EL (cell line): ENCODE measurements at regions not wholly inside any gene's neighbourhood (a gene's known extent, or its start where the extent isn't known, plus 50 kb on each side); places are given as distances from the start of the nearest gene placed in this dataset.
"Not testable (repeated sequence)": the region's sequence is repeated elsewhere in the genome, so short reads cannot be mapped to it uniquely, and the experiment has no call there.

Experiments
- DNase-seq: peaks from one replicate; pipeline ENCODE4 v3.0.0-alpha.2; 2016

DNA sequence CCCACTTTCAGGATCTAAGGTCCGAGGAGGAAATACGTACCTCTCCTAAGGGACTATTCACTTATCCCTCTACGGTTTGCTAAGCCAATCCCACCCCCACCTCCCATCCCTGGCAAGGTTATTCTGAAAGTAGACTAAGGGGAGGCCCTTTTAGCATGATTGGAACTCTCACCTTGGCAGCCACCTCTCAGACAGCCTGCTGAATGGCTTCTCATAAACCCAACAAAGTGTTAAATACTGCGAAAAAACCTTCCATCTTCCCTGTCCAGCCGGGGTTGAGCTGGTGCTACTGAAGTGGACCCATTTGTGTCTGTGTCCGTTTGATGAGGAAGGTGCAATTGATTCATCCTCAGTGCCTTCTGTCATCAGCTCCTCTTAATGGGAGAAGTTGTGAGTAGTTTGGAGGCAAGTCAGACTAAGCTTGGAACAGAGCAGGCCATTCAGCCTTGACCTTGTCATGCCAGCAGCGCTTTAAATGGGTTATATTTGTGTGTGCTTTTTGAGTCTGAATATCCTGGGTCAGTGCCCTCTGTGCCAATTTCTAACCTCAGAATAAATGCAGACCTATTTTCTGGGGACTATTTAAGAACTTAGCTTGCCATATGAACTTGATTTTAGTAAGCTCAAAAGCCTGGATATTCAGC is 476.3 kb upstream of the ZNF608 start:
- DNase-seq, result no peak

DNA sequence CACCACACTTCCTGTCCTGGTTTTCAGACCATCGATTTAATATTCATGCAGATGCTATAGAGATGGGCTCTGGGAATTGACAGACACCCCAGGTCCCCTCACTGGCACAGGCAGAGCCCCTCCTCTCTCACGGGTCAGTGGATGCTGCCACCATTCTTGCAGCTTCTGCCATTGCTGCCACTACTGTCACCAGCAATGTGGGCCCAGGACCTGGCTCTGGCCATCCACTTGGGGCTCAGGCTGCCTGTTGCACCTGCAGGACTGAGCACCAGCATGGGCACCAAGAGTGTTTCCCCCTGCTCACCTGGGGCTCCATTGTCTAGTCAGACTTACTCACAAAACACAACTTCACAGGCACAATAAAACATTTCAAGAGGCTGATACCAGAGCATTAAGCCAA is 479.0 kb upstream of the ZNF608 start:
- DNase-seq, result no peak

DNA sequence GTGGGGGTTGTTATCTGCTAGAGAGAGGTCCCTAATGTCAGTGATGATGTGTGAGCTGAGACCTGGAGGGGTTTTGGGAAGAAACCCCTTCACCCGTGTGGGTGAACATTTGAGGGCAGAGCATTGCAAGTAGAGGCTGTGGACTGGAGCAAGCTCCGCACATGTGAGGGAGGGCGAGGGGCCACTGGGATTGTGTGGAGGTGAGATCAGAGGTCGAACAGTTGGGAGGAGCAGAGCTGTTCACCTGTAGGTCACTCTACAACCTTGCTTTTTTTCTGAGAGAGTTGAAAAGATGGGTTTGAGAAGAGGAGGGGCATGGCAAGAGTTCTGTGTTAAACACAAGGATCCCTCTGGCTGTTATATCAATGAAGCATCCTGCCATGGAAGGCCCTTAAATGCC is 480.4 kb upstream of the ZNF608 start:
- DNase-seq, result no peak

DNA sequence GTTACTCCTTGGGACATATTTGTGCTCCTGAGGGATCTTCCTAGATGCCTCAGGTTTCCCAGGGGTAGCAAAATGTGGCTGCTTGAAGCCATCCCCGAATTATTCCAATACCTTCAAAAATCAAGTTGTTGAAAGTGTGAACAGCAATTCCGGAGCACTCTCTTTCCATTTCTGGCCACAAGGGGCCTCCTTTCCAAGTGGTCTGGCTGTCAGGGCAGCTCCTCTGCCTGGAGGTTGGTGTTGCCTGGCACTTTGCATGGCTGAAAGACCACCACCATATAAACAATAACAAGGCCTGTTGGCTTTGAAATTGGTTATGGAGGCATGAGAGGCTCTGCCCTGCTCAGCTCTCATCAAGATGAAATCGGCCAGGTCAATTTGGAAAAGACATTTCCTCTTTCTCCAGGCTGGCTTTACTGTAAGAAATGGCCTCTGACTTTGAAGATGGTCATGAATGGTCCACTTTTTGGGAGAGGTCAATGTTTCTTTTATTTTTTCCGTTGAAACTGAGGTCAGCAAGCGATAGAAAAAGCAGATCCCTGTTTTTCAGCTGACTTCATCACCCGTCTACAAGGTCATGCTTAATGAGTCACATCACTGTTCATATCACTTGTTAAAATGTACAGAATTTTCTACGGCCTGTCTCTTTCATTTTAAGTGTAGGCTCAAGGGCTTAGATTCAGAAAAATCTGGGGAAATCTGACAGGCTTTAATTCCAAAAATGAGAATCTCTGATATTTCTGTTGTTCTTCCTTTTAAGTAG is 481.1 kb upstream of the ZNF608 start:
- peak; percentile 16 for DNase-seq

DNA sequence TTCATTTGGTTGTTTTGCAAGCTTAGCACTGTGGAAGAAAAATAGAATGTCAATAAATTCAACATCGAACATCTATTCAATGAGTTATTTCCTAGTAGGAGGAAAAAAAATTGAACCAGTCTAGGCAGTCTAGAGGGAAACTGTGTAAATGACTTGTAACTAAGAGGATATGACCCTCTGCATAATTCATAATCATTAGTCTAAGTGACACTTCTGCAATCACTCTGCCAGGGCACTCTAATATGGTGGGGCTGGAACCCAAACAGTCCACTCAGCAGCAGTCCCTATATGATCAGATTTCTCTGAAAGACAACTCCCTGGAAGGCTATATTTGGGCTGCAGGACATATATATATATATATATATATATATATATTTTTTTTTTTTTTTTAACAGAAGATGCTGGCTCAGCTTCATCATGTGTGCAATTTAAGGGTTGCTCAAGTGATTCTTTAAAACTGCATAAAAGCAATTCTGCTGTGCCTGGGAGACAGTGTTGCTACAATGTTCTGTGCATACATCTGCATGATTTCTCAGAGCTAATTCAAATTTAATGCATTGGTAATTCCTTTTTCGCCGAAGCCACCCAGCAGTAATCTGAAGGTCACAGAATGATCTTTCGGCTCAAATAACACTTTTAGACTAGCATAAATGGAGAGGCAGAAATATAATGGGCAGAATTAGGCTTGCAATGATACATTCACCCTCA is 482.1 kb upstream of the ZNF608 start:
- DNase-seq, result no peak

DNA sequence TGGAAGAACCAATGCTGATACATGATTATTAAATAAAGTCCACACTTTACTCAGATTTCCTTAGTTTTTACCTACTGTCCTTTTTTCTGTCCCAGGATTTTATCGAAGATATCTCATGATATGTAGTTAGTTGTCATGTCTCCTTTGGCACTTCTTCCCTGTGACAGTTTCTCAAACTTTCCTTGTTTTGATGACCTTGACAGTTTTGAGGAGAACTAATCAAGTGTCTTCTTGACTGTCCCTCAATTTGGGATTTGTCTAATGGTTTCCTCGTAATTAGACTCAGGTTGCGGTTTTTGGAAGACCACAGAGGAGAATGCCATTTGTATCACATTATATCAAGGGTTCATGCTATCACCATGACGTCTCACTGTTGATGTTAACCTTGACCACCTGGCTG is 483.1 kb upstream of the ZNF608 start:
- DNase-seq, result no peak

DNA sequence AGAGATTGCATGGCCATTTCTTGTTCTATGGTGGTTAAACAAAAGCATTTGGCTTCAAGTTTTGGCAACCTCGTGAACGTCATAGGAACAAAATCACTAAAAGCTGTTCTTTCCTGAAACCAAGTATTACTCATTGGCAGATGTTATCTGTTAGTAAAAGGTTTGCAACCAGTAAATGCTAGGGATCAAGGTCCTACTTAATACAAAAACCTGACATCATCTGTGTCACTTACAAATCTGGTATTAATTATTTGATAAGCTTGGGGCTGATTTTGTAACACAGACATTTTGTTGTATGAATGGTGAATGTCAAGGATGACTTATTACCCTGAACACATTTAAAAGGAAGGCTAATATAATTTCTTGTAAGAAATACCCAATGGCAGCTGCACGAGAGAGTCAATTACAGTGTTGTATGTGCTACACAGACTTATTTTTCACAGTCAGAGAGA is 486.4 kb upstream of the ZNF608 start:
- DNase-seq, result peak; percentile 64

DNA sequence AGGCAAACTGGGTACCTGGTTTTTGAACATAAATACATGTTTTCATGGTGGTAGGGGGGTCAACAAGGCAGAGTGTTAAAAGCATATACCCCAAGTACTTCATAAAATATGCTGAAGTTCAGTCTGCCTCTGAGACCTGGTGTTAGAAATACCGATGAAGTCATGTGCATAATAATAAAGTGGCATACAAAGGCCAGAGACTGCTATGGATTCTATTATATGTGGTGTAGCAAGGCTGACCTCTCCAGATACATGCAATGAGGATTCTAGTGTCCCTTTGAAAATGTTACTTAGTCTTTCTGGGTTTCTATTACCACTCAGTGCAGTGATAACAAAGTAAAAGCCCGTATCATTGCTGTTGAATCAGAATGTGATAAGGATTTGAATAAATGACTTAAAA is 487.5 kb upstream of the ZNF608 start:
- no peak for DNase-seq

DNA sequence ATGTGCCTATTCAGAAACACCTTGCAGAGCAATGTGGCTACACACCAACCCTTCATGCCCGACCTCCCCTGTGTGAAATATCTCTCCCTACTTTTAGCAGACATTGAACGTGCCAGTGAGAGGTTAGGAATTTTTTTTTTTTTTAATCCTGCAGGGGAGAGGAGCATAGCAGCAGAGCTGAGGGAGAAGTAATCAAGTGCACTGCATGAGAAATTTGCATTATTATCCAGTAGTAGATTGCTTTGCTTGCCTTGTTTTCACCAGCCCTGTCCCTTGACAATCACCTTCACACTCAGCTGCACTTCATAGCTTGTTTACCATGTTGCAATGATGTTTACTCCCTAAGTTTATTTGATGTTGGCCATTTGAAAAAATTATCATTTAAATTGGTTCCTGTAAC is 489.6 kb upstream of the ZNF608 start:
- DNase-seq, result no peak

DNA sequence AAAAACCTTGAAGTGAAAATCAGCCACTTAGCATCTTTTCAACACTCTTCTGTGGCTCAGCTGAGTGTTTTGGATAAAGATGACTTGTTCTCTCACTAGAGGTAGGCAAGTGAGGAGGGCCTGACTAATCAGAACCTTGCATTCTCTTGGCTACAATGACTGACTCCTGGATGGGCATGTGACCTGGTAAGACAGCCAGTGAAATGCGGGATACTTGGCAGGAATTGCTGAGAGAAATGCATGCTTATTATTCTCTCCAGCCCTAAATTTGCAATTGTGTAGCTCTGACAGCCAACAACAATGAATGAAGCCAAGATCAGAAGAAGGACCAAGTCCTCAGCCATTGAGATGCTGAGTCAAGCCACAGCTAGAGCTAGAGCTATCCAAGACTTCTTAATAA is 490.5 kb upstream of the ZNF608 start:
- no peak for DNase-seq

DNA sequence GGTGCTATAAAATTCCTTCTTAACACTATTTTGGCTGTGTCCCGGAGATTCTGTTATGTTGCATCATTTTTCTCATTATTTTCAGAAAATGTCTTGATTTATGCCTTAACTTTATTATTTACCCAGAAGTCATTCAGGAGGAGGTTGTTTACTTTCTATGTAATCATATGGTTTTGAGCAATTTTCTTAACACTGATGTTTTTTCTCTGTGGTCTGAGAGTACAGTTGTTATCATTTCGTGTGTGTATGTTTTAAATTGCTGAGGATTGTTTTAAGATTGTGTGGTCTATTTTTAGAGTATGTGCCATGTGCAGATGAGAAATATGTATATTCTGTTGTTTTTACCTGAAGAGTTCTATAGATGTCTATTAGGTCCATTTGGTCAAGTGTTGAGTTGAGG is 498.1 kb upstream of the ZNF608 start:
- no peak for DNase-seq

DNA sequence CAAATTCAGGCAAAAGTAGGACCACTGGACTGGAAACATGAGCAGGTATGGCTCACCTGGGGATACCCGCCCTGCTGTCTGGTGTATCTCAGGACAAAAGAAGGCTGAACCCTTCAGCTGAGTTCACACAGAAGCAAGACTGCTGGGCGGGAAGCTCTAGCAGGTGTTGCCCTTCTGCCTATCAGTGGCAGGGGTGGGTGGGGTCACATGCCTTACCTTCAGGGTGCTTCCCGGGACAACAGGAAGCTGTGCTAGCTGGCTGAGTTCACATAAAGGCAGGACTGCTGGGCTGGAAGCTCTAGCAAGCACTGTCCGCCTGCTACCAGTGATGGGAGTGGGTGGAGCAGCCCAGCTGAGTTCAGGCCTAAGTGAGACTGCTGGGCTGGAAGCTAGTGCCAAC is 498.8 kb upstream of the ZNF608 start:
- no peak for DNase-seq

DNA sequence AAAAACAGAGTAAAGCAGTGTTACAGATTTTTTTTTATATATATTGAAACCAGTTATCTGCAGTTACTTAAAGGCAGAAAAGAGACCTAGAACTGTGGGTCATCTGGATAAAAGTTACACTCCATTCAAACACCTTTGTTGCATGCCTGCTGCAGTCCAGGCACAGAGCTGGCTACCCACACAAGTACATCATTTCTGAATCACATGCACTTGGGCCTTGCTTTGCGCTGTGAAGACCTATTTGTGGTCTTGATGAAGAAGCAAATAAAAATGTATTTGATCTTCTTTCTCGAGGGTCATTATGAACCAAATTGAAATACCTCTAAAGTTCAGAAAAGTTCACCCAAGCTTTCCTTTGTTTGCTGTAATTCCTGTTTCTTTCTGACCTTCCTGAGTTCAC is 503.0 kb upstream of the ZNF608 start:
- no peak for DNase-seq

DNA sequence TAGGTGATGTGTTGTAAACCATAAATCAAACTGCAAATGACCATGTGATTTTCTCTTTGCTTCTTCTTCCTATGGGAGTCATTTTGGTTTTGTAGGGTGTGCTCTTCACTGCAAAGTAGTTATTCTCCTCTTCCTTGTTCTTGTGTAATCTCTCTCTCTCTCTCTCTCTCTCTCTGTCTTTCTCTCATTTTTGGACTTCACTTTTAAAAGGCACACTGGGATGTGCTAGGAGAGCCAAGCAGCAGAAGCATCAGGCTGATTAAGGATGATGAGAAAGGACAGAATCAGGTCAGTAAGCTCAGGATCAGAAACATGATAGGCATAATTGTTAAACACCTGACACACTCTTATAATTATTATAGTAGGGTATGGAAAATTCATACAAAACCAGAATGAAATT is 505.3 kb upstream of the ZNF608 start:
- DNase-seq, result no peak

DNA sequence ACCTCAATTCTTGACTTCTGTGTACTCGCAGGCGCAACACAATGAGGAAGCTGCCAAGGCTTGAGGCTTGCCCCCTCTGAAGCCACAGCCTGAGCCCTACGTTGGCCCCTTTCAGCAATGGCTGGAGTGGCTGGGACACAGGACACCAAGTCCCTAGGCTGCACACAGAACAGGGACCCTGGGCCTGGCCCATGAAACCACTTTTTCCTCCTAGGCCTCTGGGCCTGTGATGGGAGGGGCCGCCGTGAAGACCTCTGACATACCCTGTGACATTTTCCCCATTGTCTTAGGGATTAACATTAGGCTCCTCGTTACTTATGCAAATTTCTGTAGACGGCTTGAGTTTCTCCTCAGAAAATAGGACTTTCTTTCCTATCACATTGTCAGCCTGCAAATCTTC is 507.2 kb upstream of the ZNF608 start:
- DNase-seq, result not testable (repeated sequence)

DNA sequence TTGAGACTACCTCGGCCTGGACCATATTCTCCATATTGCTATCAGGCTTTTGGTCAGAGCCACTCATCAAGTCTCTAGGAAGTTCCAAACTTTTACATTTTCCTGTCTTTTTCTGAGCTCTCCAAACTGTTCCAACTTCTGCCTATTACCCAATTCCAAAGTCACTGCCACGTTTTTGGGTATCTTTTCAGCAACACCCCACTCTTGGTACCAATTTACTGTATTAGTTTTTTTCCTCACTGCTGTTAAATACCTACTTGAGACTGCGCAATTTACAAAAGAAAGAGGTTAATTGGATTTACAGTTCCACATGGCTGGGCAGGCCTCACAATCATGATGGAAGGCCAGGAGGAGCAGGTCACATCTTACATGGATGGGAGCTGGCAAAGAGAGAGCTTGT is 507.8 kb upstream of the ZNF608 start:
- no peak for DNase-seq

DNA sequence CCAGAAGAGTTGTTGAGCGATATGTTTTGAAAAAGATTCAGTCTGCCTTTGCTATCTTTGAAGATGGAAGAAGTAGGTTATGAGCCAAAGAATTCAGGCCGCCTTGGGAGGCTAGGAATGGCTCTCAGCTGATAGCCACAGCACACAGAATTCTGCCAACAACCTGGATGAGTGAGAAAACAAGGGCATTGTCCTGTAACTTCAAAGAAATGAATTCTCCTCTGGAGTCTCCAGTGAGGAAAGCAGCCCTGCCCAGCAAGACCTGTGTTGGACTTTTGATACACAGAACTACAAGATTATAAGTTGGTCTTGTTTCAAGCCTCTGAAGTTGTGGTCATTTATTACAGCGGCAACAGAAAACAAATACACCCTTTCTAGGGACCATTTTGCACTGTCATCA is 509.9 kb upstream of the ZNF608 start:
- no peak for DNase-seq

DNA sequence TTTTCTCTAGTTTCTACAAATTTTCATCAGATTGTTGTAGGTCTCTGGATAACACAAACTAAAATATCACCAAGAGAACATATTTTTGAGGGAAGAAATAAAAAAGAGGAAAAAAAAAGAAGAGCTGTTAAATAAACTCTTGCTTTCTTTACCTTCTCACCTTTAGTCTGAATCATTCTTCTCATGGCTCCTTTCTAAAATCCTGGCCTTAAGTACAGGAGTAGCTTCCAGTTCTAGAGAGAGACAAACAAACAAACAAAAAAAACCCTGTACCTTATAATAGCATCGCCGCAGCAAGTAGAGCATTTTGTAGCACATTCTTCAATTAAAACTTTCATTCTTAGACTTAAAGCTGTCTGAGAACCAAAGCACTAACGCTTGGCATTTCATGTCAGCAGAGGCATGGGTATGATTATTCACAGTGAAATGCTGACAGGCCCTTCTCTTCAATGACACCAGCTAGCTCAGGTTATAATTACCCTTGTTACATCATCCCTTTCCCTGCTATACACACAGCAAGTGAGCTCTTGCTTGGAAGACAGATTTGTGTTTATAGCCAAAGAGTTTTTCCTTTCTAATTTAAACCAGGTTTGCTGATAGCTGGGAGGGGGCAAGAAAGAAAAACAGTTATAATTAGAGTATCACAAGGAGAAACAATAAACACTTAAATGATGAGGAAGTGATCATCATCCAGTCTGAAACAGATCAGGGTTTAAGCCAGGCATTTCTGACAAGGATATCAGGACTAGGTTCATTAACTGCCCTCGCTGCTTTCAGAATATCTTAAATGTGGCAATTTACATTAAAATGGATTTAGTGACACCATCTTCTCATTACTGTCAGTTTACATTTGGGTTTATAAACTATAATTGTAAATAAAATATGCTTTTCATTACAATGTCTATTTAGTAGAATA is 510.9 kb upstream of the ZNF608 start:
- DNase-seq, result no peak

DNA sequence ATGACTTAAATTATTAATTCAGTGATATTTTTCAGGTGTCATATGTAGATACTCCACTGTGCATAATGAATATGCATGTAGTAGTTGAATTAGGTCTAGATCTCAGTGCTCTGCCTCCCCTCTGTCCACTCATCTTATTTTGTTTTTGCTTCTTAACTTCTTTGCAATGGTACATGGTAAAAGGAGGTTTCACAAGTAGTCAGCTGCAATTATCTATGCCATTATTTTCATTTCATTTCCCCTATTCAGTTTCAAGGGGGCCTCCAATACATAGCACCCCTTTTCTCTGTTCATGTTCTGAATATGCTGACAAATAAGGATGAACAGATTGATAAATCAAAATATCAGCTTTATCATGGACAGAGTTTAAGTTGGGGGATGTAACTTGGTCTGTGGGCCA is 511.6 kb upstream of the ZNF608 start:
- DNase-seq, result no peak

DNA sequence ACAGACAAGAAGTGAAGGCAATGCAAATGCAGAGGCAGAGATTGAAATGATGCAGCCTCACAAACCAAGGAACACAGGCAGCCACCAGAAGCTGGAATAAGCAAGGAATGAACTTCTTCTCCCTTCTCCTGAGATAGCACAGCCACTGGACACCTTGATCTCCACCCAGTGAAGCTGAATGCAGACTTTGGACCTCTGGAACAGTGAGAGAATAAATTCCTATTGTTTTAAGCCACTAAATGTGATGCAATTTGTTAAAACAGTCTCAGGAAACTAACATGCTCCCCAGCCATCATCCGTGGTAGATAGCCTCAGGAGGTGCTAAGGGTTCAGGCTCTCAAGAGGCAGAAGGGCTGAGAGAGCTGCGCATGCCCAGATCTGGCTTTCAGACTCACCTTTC is 512.2 kb upstream of the ZNF608 start:
- no peak for DNase-seq

DNA sequence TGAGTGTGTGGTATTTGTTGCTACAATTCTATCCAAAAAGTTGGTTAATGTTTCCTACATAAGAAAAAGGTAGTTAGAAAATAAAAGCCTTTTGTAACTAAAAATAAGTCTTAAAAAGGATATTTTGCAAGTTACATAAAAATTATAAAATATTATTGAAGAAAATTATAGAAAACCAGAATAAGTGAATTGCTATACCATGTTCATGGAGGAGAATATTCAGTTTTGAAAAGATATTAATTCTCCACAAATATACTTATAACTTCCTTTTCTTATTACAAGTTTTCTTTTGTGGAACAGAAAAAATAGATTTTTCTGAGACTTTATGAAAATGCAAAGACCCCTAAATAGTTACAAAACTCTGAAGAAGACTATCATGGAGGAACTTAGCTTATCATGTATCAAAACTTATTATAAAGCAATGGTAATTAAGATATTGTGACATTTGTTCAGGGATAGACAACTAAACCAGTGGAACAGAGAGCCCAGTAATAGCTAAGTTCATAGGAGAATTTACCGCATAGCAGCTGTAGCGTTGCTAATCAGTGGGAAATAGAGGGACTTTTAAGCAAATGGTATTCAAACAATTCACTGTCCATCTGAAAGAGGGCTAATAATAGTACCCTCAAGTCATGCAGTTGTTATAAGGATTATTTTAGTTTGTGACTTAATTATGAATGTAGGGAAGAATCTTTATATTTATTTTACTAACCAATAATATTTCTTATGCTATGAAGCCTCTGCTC is 515.2 kb upstream of the ZNF608 start:
- no peak for DNase-seq

DNA sequence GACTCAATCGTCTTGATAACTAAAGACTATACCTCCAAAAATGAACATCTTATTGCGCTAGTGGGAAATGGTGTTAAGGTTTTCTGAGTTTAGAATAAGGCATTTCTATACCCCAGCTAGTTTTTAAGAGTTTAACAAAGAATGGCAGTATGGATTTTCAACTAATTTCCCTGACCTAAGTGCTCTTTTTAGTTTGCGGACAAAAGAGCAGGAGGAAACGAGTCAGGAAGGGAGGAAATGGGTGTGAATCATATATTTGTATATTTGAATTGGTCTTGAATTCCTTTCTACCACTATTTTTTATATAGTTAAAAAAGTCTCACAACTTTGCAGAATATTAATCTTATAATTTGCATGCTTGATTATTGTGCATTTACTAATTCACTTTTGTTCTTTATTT is 516.3 kb upstream of the ZNF608 start:
- DNase-seq, result no peak
